H7 (cell line): ENCODE measurements at regions not wholly inside any gene's neighbourhood (a gene's known extent, or its start where the extent isn't known, plus 50 kb on each side); places are given as distances from the start of the nearest gene placed in this dataset.
"Not testable (repeated sequence)": the region's sequence is repeated elsewhere in the genome, so short reads cannot be mapped to it uniquely, and the experiment has no call there.

Experiments used
- DNase-seq: peaks from one replicate; pipeline ENCODE4 v3.0.0; 2012
- H3K27me3 ChIP-seq: 2 replicates; pipeline ENCODE4 v1.6.0; 2011; ENCODE audit warnings: mild to moderate bottlenecking, low read length; ENCODE audit not compliant: control insufficient read depth, insufficient read depth
- H3K36me3 ChIP-seq: replicated peaks from 2 replicates; pipeline ENCODE4 v1.5.1; 2011; ENCODE audit warnings: low read length; ENCODE audit not compliant: control insufficient read depth, insufficient read depth
- H3K4me3 ChIP-seq: 2 replicates; pipeline ENCODE4 v1.5.1; 2011; ENCODE audit warnings: low read depth, mild to moderate bottlenecking, control low read depth, low read length, moderate library complexity; ENCODE audit not compliant: insufficient read depth

- Histone ChIP-seq H3K4me3 (no peak overlapping the region), H3K36me3 (no peaks in the 10 kb centered on the region), H3K27me3 (no peaks in the 10 kb centered on the region)
- no peak for DNase-seq
Observed at GRCh38 chr16:64370112-64370511, 751.8 kb downstream of the CDH11 start.

DNA sequence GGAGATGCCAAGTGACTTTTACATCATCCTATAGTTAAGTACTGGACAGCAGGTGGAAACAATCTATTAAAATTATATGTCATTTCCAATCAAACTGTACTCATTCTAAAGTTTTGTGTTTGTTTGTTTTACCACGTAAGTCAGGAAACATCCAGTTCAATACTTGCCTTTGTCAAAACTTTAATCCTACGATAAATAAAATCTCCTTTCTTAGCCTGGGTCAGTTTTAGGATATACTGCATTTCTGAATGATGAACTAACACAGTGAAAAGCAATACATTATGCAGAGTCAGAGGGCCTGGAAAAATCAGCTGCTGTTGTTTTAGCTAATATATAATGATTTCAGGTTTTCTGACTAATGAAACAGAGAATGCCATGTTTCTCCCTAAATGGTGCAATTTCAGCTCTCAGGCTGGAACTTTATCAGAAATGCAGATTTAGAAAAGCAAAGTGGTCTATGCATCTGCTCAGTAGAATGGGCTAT, 756.4 kb downstream of the CDH11 start:
- no peaks in the 10 kb centered on the region for H3K27me3 ChIP-seq
- H3K36me3 ChIP-seq: no peaks in the 10 kb centered on the region
- H3K4me3 ChIP-seq: no peak overlapping the region
- DNase-seq: no peak

DNA sequence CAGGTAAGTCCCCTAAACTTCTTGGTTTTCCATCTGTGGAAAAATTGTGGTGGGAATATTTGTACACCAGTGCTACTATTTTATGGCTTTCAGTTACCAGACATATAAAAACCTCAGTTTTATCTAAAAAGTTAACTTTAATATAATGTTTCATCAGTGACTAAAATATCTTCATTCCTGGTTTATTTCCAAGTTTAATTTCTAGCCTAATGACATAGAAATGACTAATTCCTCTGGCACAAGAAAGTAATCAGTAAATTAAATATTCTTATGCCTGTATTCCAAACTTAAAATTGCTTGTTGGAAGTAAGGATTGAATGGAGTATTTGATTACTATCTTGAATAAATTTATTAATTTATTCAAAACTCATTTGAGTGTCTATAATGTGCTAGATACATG, 757.0 kb downstream of the CDH11 start:
- H3K36me3 ChIP-seq: no peaks in the 10 kb centered on the region
- DNase-seq: no peak
- no peak overlapping the region for H3K4me3 ChIP-seq
- H3K27me3 ChIP-seq: no peaks in the 10 kb centered on the region

DNA sequence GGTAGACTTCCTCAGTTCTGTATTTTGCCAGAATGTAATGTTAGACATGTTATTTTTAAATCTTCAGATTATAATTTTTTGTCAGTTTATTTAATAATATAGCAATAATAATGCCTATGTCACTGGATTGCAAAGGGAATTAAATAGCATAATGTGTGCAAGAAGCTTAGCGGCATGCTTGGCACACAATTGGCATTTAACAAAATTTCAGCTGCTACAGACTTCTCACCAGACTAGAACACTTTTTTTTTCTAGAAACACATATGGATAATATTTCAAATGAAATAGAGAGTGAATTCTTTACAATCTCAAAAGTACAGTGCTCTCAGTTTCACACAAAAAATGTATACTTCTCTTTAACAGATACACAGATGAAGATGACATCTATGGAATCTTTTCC, 757.4 kb downstream of the CDH11 start:
- Histone ChIP-seq H3K27me3 (no peaks in the 10 kb centered on the region), H3K36me3 (no peaks in the 10 kb centered on the region), H3K4me3 (no peak overlapping the region)
- DNase-seq: no peak

GRCh38 chr16:64364016-64364415, 757.8 kb downstream of the CDH11 start:
- Histone ChIP-seq H3K27me3 (no peaks in the 10 kb centered on the region), H3K4me3 (no peak overlapping the region), H3K36me3 (no peaks in the 10 kb centered on the region)
- no peak for DNase-seq

- no peak overlapping the region for H3K4me3 ChIP-seq
- no peak for DNase-seq
- no peaks in the 10 kb centered on the region for H3K36me3 ChIP-seq
- H3K27me3 ChIP-seq: no peaks in the 10 kb centered on the region
Observed at GRCh38 chr16:64363039-64363438, 758.8 kb downstream of the CDH11 start.

- Histone ChIP-seq H3K27me3 (no peaks in the 10 kb centered on the region), H3K4me3 (no peak overlapping the region), H3K36me3 (no peaks in the 10 kb centered on the region)
- no peak for DNase-seq
Observed at GRCh38 chr16:64362193-64362592, 759.7 kb downstream of the CDH11 start.

GRCh38 chr16:64361753-64362152, 760.1 kb downstream of the CDH11 start:
- no peak overlapping the region for H3K4me3 ChIP-seq
- no peaks in the 10 kb centered on the region for H3K36me3 ChIP-seq
- DNase-seq: no peak
- no peaks in the 10 kb centered on the region for H3K27me3 ChIP-seq

- Histone ChIP-seq H3K27me3 (no peaks in the 10 kb centered on the region), H3K4me3 (no peak overlapping the region), H3K36me3 (no peaks in the 10 kb centered on the region)
- DNase-seq: no peak
Observed at GRCh38 chr16:64358291-64358690, 763.6 kb downstream of the CDH11 start.

- no peak overlapping the region for H3K4me3 ChIP-seq
- H3K36me3 ChIP-seq: no peaks in the 10 kb centered on the region
- no peaks in the 10 kb centered on the region for H3K27me3 ChIP-seq
- no peak for DNase-seq
Observed at GRCh38 chr16:64356267-64356666, 765.6 kb downstream of the CDH11 start.

DNA sequence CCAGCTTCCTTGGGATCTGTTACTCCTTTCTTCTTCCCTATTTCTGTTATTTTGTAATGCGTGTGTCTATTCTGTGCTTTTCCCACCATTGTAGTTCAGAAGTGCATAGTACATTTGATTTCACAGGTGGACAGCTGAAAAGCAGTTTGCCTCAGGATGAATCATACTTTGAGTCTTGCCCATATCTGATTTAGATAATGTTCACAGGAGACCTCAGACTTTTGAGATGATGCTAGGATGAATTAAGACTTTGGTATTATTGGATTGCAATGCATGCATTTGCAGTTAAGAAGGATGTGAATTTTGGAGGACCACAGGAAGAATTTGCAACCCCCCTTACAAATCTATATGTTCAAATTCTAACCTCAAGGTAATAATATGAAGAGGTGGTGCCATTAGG, 769.6 kb downstream of the CDH11 start:
- Histone ChIP-seq H3K36me3 (no peaks in the 10 kb centered on the region), H3K27me3 (no peaks in the 10 kb centered on the region), H3K4me3 (no peak overlapping the region)
- no peak for DNase-seq

GRCh38 chr16:64351121-64351520, 770.7 kb downstream of the CDH11 start:
- no peak for DNase-seq
- Histone ChIP-seq H3K4me3 (no peak overlapping the region), H3K27me3 (no peaks in the 10 kb centered on the region), H3K36me3 (no peaks in the 10 kb centered on the region)

- H3K36me3 ChIP-seq: no peaks in the 10 kb centered on the region
- no peaks in the 10 kb centered on the region for H3K27me3 ChIP-seq
- DNase-seq: no peak
- H3K4me3 ChIP-seq: no peak overlapping the region
Observed at GRCh38 chr16:64346080-64346479, 775.8 kb downstream of the CDH11 start.

- no peaks in the 10 kb centered on the region for H3K27me3 ChIP-seq
- H3K36me3 ChIP-seq: no peaks in the 10 kb centered on the region
- DNase-seq: no peak
- H3K4me3 ChIP-seq: no peak overlapping the region
Observed at GRCh38 chr16:64345142-64345541, 776.7 kb downstream of the CDH11 start.

DNA sequence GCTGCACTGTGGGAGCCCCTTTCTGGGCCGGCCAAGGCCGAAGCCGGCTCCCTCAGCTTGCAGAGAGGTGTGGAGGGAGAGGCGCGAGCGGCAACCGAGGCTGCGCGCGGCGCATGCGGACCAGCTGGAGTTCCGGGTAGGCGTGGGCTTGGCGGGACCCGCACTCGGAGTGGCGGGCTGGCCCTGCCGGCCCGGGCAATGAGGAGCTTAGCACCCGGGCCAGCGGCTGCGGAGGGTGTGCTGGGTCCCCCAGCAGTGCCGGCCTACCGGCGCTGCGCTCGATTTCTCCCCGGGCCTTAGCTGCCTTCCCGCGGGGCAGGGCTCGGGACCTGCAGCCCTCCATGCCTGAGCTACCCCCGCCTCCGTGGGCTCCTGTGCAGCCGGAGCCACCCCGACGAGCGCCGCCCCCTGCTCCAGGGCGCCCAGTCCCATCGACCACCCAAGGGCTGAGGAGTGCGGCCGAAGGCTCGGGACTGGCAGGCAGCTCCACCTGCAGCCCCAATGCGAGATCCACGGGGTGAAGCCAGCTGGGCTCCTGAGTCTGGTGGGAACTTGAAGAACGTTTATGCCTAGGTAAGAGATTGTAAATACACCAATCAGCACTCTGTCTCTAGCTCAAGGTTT, 777.9 kb downstream of the CDH11 start:
- DNase-seq, H3K4me3 ChIP-seq, H3K27me3 ChIP-seq, H3K36me3 ChIP-seq: not testable (repeated sequence)
